Ovary (tissue), 7 donors: ENCODE measurements at regions not wholly inside any gene's neighbourhood (a gene's known extent, or its start where the extent isn't known, plus 50 kb on each side); places are given as distances from the start of the nearest gene placed in this dataset.

Source experiments
- DNase-seq, 5 donors: peaks; one replicate each; pipeline ENCODE4 v3.0.0-alpha.2; 2019 to 2020
- H3K27ac ChIP-seq, 2 donors: fragments of 200-600 bp; one replicate each; pipeline versions ENCODE4 v1.5.1 to v1.8.0; 2019 to 2022
- H3K27me3 ChIP-seq: fragments of 200-600 bp; one replicate; pipeline ENCODE4 v1.8.0; 2022
- H3K36me3 ChIP-seq: fragments of 200-600 bp; sonication (generic); one replicate; pipeline ENCODE4 v1.5.1; 2019
- H3K4me1 ChIP-seq: one replicate; pipeline ENCODE4 v1.8.1; 2013; ENCODE audit warnings: mild to moderate bottlenecking, moderate library complexity; ENCODE audit not compliant: insufficient read depth
- H3K4me3 ChIP-seq: fragments of 200-600 bp; sonication (generic); one replicate; pipeline ENCODE4 v1.5.1; 2017
- H3K9me3 ChIP-seq, 2 donors: fragments of 200-600 bp in 1 of 2; sonication (generic) in 1 of 2; one replicate each; pipeline versions ENCODE4 v1.5.1 to v1.8.1; 2013 to 2019; ENCODE audit warnings: mild to moderate bottlenecking in 1 of 2, moderate library complexity in 1 of 2
- CTCF ChIP-seq, 3 donors: fragments of 450-650 bp in 2 of 3; fragments of 200-600 bp in 1 of 3; IDR thresholded peaks; one replicate each; pipeline versions ENCODE4 v1.5.1 to v1.8.0; 2016 to 2022; ENCODE audit warnings: antibody characterized with exemption in 3 of 3, mild to moderate bottlenecking in 1 of 3
- EP300 ChIP-seq: sonication (generic); formaldehyde crosslinking; IDR thresholded peaks from one replicate; pipeline ENCODE4 v1.6.1; 2017; ENCODE audit warnings: antibody characterized with exemption
- POLR2A ChIP-seq: fragments of 450-650 bp; IDR thresholded peaks from one replicate; pipeline ENCODE4 v1.6.1; 2017; ENCODE audit warnings: antibody characterized with exemption, mild to moderate bottlenecking, moderate library complexity
- WGBS, 3 donors: extraction: QIAGEN DNeasy Blood & Tissue Kit in 1 of 3; methylation state at CpG; one replicate each; pipeline versions ENCODE4 v1.1.5 to v1.1.7; 2013 to 2017; 5-methylcytosine and 5-hydroxymethylcytosine counted together
- intact Hi-C, 4 donors: fragments of 100-400 bp; cut with DNase I; formaldehyde crosslinking; loops; one replicate each; pipeline versions ENCODE4 v1.11.0 to v1.15.1; 2022 to 2023
- donor health status: DM: no; HTN: no; CAD: no; lungs with moderate emphysema.
- donor health status: DM: no; HTN: no; CAD: no.
- donor health status: Bipolar disorder and iron deficiency.
- donor health status: DM: no; HTN: no; CAD: no.
- donor health status: DM: yes; HTN: yes; CAD: no.

GRCh38 chr9:113724202-113724601 lies 151.9 kb upstream of the ZNF618 start:
- H3K4me1 ChIP-seq = no peaks in the 10 kb centered on the region
- H3K4me3 ChIP-seq = no peak overlapping the region
- 72 to 77% (median 75%) methylated on average over 5 to 6 of the region's 6 CpGs for WGBS, 3 donors
- no peaks in the 10 kb centered on the region for H3K27me3 ChIP-seq
- peaks cover 0 to 3% of the 10 kb centered on the region in 2 donors for H3K9me3 ChIP-seq
- TF ChIP-seq CTCF (IDR thresholded peaks at IDR 0.05) = no peak
- TF ChIP-seq POLR2A = no peak
- TF ChIP-seq EP300 = no peak
- no peaks in the 10 kb centered on the region for H3K36me3 ChIP-seq
- intact Hi-C loops = no loop called here
- H3K27ac ChIP-seq = no peak overlapping the region
- no peak for DNase-seq

GRCh38 chr9:113728989-113729388 lies 147.1 kb upstream of the ZNF618 start:
- Histone ChIP-seq H3K9me3 (no peaks in the 10 kb centered on the region), H3K36me3 (no peaks in the 10 kb centered on the region), H3K27ac (no peak overlapping the region), H3K4me1 (no peaks in the 10 kb centered on the region), H3K4me3 (no peak overlapping the region), H3K27me3 (no peaks in the 10 kb centered on the region)
- WGBS, 3 donors = 96 to 100% (median 98%) methylated on average over 2 of the region's 2 CpGs
- intact Hi-C loops = no loop called here
- no peak for DNase-seq
- no peak for TF ChIP-seq CTCF (IDR thresholded peaks at IDR 0.05)
- TF ChIP-seq EP300 = no peak
- TF ChIP-seq POLR2A = no peak

GRCh38 chr9:113734826-113735225 lies 141.3 kb upstream of the ZNF618 start:
- 60 to 75% (median 67%) methylated on average over 3 of the region's 3 CpGs for WGBS, 3 donors
- Histone ChIP-seq H3K27ac (no peak overlapping the region), H3K36me3 (no peaks in the 10 kb centered on the region), H3K4me3 (no peak overlapping the region), H3K4me1 (no peaks in the 10 kb centered on the region), H3K9me3 (no peaks in the 10 kb centered on the region), H3K27me3 (no peaks in the 10 kb centered on the region)
- TF ChIP-seq EP300 (no peak), CTCF (IDR thresholded peaks at IDR 0.05) (no peak), POLR2A (no peak)
- DNase-seq = no peak
- intact Hi-C loops = no loop called here

GRCh38 chr9:113737517-113738271 lies 138.4 kb upstream of the ZNF618 start:
- Histone ChIP-seq H3K27me3 (no peaks in the 10 kb centered on the region), H3K27ac (no peak overlapping the region)

More at GRCh38 chr9:113737517-113738271, 138.4 kb upstream of the ZNF618 start:
- Histone ChIP-seq H3K9me3 (no peaks in the 10 kb centered on the region), H3K36me3 (no peaks in the 10 kb centered on the region), H3K4me3 (no peak overlapping the region), H3K4me1 (no peaks in the 10 kb centered on the region)
- intact Hi-C loops = no loop called here
- TF ChIP-seq CTCF (IDR thresholded peaks at IDR 0.05) (peak; percentile 35 to 59 (median 57)), EP300 (no peak)
- peak in 4 of 5 donors; percentile 11 to 55 (median 30) for DNase-seq
- 21 to 28% (median 21%) methylated on average over 6 of the region's 6 CpGs for WGBS, 3 donors
